GM18870 (cell line): ENCODE measurements at regions not wholly inside any gene's neighbourhood (a gene's known extent, or its start where the extent isn't known, plus 50 kb on each side); places are given as distances from the start of the nearest gene placed in this dataset.

Experiments
- ATAC-seq: cut with Tn5 transposase; IDR thresholded peaks from one replicate; pipeline ENCODE4 v1.9.1; 2021; ENCODE audit warnings: moderate library complexity; ENCODE audit not compliant: unreplicated experiment

GRCh38 chr10:131746241-131746711 lies 154.5 kb upstream of the PPP2R2D start:
- no peak for ATAC-seq

GRCh38 chr10:131746785-131747184 lies 154.0 kb upstream of the PPP2R2D start:
- ATAC-seq, result no peak

GRCh38 chr10:131747251-131747650 lies 153.6 kb upstream of the PPP2R2D start:
- no peak for ATAC-seq

- no peak for ATAC-seq
These were observed 153.0 kb upstream of the PPP2R2D start for GRCh38 chr10:131747791-131748190.

GRCh38 chr10:131748191-131748590 lies 152.6 kb upstream of the PPP2R2D start:
- ATAC-seq, result no peak

GRCh38 chr10:131748831-131749766 lies 151.7 kb upstream of the PPP2R2D start:
- no peak for ATAC-seq

GRCh38 chr10:131749767-131750142 lies 151.1 kb upstream of the PPP2R2D start:
- no peak for ATAC-seq

GRCh38 chr10:131750171-131750895 lies 150.5 kb upstream of the PPP2R2D start:
- ATAC-seq, result no peak

- ATAC-seq, result no peak
These were observed 149.6 kb upstream of the PPP2R2D start for GRCh38 chr10:131750973-131751826.

- no peak for ATAC-seq
These were observed 148.7 kb upstream of the PPP2R2D start for GRCh38 chr10:131751827-131752775.

- no peak for ATAC-seq
These were observed 147.5 kb upstream of the PPP2R2D start for GRCh38 chr10:131753336-131753735.

- no peak for ATAC-seq
These were observed 145.6 kb upstream of the PPP2R2D start for GRCh38 chr10:131755200-131755599.

- ATAC-seq, result no peak
These were observed 143.3 kb upstream of the PPP2R2D start for GRCh38 chr10:131757285-131758058.

- no peak for ATAC-seq
These were observed 142.5 kb upstream of the PPP2R2D start for GRCh38 chr10:131758062-131758938.

GRCh38 chr10:131758939-131759301 lies 141.9 kb upstream of the PPP2R2D start:
- ATAC-seq, result no peak

GRCh38 chr10:131759347-131759746 lies 141.5 kb upstream of the PPP2R2D start:
- ATAC-seq, result no peak

GRCh38 chr10:131760416-131761166 lies 140.2 kb upstream of the PPP2R2D start:
- no peak for ATAC-seq
